ENCODE measurements at regions not wholly inside any gene's neighbourhood (a gene's known extent, or its start where the extent isn't known, plus 50 kb on each side); places are given as distances from the start of the nearest gene placed in this dataset.

- Mint-ChIP-seq H3K9me3 (no peaks in the 10 kb centered on the region), H3K4me1 (ENCODE audit: unreplicated experiment) (no peaks in the 10 kb centered on the region), H3K27me3 (no peaks in the 10 kb centered on the region), H3K27ac (no peak overlapping the region), H3K4me3 (no peak overlapping the region), H3K36me3 (no peaks in the 10 kb centered on the region)
- DNase-seq (ENCODE audit: extremely low spot score, unreplicated experiment), result no peak
- no peak for TF ChIP-seq CTCF (conservative IDR thresholded peaks at IDR 0.05)
These were observed 343.1 kb downstream of the CBLN2 start for GRCh38 chr18:72201032-72201431.

- H3K27ac Mint-ChIP-seq, result no peak overlapping the region
- H3K36me3 Mint-ChIP-seq, result no peaks in the 10 kb centered on the region
- DNase-seq (ENCODE audit: extremely low spot score, unreplicated experiment), result no peak
- no peak overlapping the region for H3K4me3 Mint-ChIP-seq
- no peaks in the 10 kb centered on the region for H3K4me1 Mint-ChIP-seq (ENCODE audit: unreplicated experiment)
- TF ChIP-seq CTCF (conservative IDR thresholded peaks at IDR 0.05), result no peak
- no peaks in the 10 kb centered on the region for H3K27me3 Mint-ChIP-seq
- no peaks in the 10 kb centered on the region for H3K9me3 Mint-ChIP-seq
These were observed 346.6 kb downstream of the CBLN2 start for GRCh38 chr18:72197591-72197990.

- Mint-ChIP-seq H3K36me3 (no peaks in the 10 kb centered on the region), H3K27me3 (no peaks in the 10 kb centered on the region), H3K4me3 (no peak overlapping the region), H3K27ac (no peak overlapping the region), H3K4me1 (ENCODE audit: unreplicated experiment) (no peaks in the 10 kb centered on the region), H3K9me3 (no peaks in the 10 kb centered on the region)
- no peak for TF ChIP-seq CTCF (conservative IDR thresholded peaks at IDR 0.05)
- no peak for DNase-seq (ENCODE audit: extremely low spot score, unreplicated experiment)
These were observed 350.1 kb downstream of the CBLN2 start for GRCh38 chr18:72194072-72194471.

- no peak for DNase-seq (ENCODE audit: extremely low spot score, unreplicated experiment)
- no peak for TF ChIP-seq CTCF (conservative IDR thresholded peaks at IDR 0.05)
- Mint-ChIP-seq H3K4me1 (ENCODE audit: unreplicated experiment) (no peaks in the 10 kb centered on the region), H3K27ac (no peak overlapping the region), H3K9me3 (no peaks in the 10 kb centered on the region), H3K27me3 (no peaks in the 10 kb centered on the region), H3K4me3 (no peak overlapping the region), H3K36me3 (no peaks in the 10 kb centered on the region)
These were observed 356.2 kb downstream of the CBLN2 start for GRCh38 chr18:72187956-72188355.

- no peaks in the 10 kb centered on the region for H3K27me3 Mint-ChIP-seq
These were observed 362.8 kb downstream of the CBLN2 start for GRCh38 chr18:72181241-72181764.

More at GRCh38 chr18:72181241-72181764, 362.8 kb downstream of the CBLN2 start:
- Mint-ChIP-seq H3K4me3 (no peak overlapping the region), H3K36me3 (no peaks in the 10 kb centered on the region), H3K4me1 (ENCODE audit: unreplicated experiment) (no peaks in the 10 kb centered on the region), H3K27ac (no peak overlapping the region), H3K9me3 (peaks cover under 1% of the 10 kb centered on the region)
- no peak for DNase-seq (ENCODE audit: extremely low spot score, unreplicated experiment)
- TF ChIP-seq CTCF (conservative IDR thresholded peaks at IDR 0.05), result no peak

Data from type B pancreatic cell (in vitro differentiated cells).